ENCODE measurements at regions not wholly inside any gene's neighbourhood (a gene's known extent, or its start where the extent isn't known, plus 50 kb on each side); places are given as distances from the start of the nearest gene placed in this dataset.

DNA sequence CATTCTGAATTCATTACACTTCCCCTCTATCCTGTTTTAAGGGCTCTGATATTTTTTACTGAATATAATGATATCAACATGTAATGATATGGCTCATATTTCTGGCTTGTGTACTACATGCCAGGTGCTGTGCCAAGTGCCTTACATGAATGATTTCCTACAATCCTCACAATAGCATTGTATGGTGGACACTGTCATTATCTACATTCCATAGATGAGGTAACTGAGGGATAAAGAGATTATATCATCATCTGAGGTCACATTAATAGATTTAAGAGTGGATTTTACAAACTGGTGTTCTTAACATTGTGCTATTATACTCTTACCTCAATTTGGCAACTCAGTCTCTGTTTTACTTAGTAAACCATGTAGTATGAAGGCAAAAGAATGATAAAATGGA lies 502.0 kb downstream of the LIG4 start:
- TF ChIP-seq, protein P1, sequence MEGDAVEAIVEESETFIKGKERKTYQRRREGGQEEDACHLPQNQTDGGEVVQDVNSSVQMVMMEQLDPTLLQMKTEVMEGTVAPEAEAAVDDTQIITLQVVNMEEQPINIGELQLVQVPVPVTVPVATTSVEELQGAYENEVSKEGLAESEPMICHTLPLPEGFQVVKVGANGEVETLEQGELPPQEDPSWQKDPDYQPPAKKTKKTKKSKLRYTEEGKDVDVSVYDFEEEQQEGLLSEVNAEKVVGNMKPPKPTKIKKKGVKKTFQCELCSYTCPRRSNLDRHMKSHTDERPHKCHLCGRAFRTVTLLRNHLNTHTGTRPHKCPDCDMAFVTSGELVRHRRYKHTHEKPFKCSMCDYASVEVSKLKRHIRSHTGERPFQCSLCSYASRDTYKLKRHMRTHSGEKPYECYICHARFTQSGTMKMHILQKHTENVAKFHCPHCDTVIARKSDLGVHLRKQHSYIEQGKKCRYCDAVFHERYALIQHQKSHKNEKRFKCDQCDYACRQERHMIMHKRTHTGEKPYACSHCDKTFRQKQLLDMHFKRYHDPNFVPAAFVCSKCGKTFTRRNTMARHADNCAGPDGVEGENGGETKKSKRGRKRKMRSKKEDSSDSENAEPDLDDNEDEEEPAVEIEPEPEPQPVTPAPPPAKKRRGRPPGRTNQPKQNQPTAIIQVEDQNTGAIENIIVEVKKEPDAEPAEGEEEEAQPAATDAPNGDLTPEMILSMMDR (IDR thresholded peaks at IDR 0.05; ENCODE audit: low read depth, low read length), result no peak
- TF ChIP-seq POLR2A (IDR thresholded peaks at IDR 0.05; ENCODE audit: extremely low read depth, insufficient read length), result no peak
- no peak for TF ChIP-seq MYC (IDR thresholded peaks at IDR 0.05; ENCODE audit: low read depth, low read length)

Data from NB4 (cell line).